Neural progenitor cell (in vitro differentiated cells): ENCODE measurements at regions not wholly inside any gene's neighbourhood (a gene's known extent, or its start where the extent isn't known, plus 50 kb on each side); places are given as distances from the start of the nearest gene placed in this dataset.

Experiments used
- EZH2 ChIP-seq: fragments of 200-600 bp; sonication (generic); IDR thresholded peaks from 2 replicates; pipeline ENCODE4 v1.6.1; 2017; ENCODE audit warnings: antibody characterized with exemption, mild to moderate bottlenecking, moderate library complexity
- EZH2phosphoT487 ChIP-seq: fragments of 200-600 bp; sonication (generic); IDR thresholded peaks from 2 replicates; pipeline ENCODE4 v1.6.1; 2017; ENCODE audit warnings: antibody characterized with exemption
- TF ChIP-seq, protein P1 (sequence below): fragments of 200-600 bp; sonication (generic); IDR thresholded peaks from 2 replicates; pipeline ENCODE4 v1.5.1; 2017; ENCODE audit warnings: antibody characterized with exemption, mild to moderate bottlenecking

DNA sequence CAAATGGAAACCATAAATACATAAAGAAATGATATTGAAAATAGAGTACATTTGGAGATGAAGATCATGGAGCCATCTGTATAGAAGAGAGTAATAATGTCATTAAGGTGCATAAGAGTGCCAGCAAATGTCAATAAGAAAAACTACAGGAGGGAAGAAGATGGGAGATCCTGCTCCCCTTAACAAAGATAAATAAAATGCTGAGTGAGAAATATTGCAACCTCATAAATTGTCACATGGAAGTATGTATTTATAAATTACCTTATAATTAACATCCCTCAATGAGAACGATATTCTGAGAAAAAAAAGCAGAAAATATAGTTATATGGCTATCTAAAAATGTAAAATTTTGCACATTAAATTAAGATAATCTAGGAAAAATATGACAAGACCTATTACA is 155.2 kb upstream of the PRSS1 start:
- TF ChIP-seq, protein P1, sequence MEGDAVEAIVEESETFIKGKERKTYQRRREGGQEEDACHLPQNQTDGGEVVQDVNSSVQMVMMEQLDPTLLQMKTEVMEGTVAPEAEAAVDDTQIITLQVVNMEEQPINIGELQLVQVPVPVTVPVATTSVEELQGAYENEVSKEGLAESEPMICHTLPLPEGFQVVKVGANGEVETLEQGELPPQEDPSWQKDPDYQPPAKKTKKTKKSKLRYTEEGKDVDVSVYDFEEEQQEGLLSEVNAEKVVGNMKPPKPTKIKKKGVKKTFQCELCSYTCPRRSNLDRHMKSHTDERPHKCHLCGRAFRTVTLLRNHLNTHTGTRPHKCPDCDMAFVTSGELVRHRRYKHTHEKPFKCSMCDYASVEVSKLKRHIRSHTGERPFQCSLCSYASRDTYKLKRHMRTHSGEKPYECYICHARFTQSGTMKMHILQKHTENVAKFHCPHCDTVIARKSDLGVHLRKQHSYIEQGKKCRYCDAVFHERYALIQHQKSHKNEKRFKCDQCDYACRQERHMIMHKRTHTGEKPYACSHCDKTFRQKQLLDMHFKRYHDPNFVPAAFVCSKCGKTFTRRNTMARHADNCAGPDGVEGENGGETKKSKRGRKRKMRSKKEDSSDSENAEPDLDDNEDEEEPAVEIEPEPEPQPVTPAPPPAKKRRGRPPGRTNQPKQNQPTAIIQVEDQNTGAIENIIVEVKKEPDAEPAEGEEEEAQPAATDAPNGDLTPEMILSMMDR: no peak
- TF ChIP-seq EZH2phosphoT487: no peak
- TF ChIP-seq EZH2: no peak
